Esophagus (tissue), 2 donors: ENCODE measurements at regions not wholly inside any gene's neighbourhood (a gene's known extent, or its start where the extent isn't known, plus 50 kb on each side); places are given as distances from the start of the nearest gene placed in this dataset.

Experiments used
- H3K27ac ChIP-seq, 2 donors: one replicate each; pipeline ENCODE4 v1.5.1; 2013; ENCODE audit warnings: low read depth in 2 of 2, mild to moderate bottlenecking in 2 of 2, inconsistent platforms in 1 of 2, low read length in 1 of 2, moderate library complexity in 1 of 2
- H3K27me3 ChIP-seq, 2 donors: one replicate each; pipeline ENCODE4 v1.6.1; 2013; ENCODE audit warnings: low read length in 2 of 2, control low read depth in 1 of 2, mild to moderate bottlenecking in 1 of 2; ENCODE audit not compliant: insufficient read depth in 2 of 2, control insufficient read depth in 1 of 2
- H3K36me3 ChIP-seq, 2 donors: one replicate each; pipeline ENCODE4 v1.6.1; 2013; ENCODE audit warnings: low read length in 1 of 2; ENCODE audit not compliant: control insufficient read depth in 2 of 2, insufficient read depth in 2 of 2
- H3K4me1 ChIP-seq, 2 donors: one replicate each; pipeline ENCODE4 v1.6.1; 2013; ENCODE audit warnings: low read length in 1 of 2; ENCODE audit not compliant: control insufficient read depth in 2 of 2, insufficient read depth in 2 of 2
- H3K4me3 ChIP-seq, 2 donors: one replicate each; pipeline ENCODE4 v1.5.1; 2013; ENCODE audit warnings: low read length in 2 of 2, mild to moderate bottlenecking in 2 of 2, low read depth in 1 of 2, moderate library complexity in 1 of 2
- H3K9me3 ChIP-seq, 2 donors: one replicate each; pipeline ENCODE4 v1.6.1; 2013; ENCODE audit warnings: mild to moderate bottlenecking in 2 of 2, low read depth in 1 of 2, low read length in 1 of 2, moderate library complexity in 1 of 2; ENCODE audit not compliant: control insufficient read depth in 2 of 2, insufficient read depth in 1 of 2
- WGBS, 2 donors: extraction: QIAGEN DNeasy Blood & Tissue Kit; methylation state at CpG; one replicate each; pipeline ENCODE4 v1.1.7; 2013; 5-methylcytosine and 5-hydroxymethylcytosine counted together
- donor health status: healthy with polysubstance abuse.
- donor health status: Bipolar disorder and iron deficiency.

GRCh38 chr1:222043444-222044292 lies 301.8 kb upstream of the DUSP10 start:
- Histone ChIP-seq H3K4me3 (no peak overlapping the region), H3K27me3 (no peaks in the 10 kb centered on the region), H3K9me3 (no peaks in the 10 kb centered on the region), H3K4me1 (no peaks in the 10 kb centered on the region), H3K27ac (no peak overlapping the region), H3K36me3 (no peaks in the 10 kb centered on the region)
- WGBS, 2 donors, result 56 to 61% methylated on average over 9 of the region's 9 CpGs

GRCh38 chr1:222042120-222042519 lies 300.2 kb upstream of the DUSP10 start:
- Histone ChIP-seq H3K27ac (no peak overlapping the region), H3K36me3 (no peaks in the 10 kb centered on the region), H3K27me3 (no peaks in the 10 kb centered on the region), H3K4me1 (no peaks in the 10 kb centered on the region), H3K9me3 (no peaks in the 10 kb centered on the region), H3K4me3 (no peak overlapping the region)
- WGBS, 2 donors, result 93% methylated on average over 6 of the region's 6 CpGs

GRCh38 chr1:222040955-222041354 lies 299.1 kb upstream of the DUSP10 start:
- no peak overlapping the region for H3K4me3 ChIP-seq
- WGBS, 2 donors, result 89 to 92% methylated on average over 4 of the region's 4 CpGs
- H3K9me3 ChIP-seq, result no peaks in the 10 kb centered on the region
- no peaks in the 10 kb centered on the region for H3K4me1 ChIP-seq
- no peaks in the 10 kb centered on the region for H3K27me3 ChIP-seq
- no peaks in the 10 kb centered on the region for H3K36me3 ChIP-seq
- no peak overlapping the region for H3K27ac ChIP-seq

GRCh38 chr1:222040121-222040805 lies 298.4 kb upstream of the DUSP10 start:
- no peaks in the 10 kb centered on the region for H3K36me3 ChIP-seq
- no peaks in the 10 kb centered on the region for H3K9me3 ChIP-seq
- no peaks in the 10 kb centered on the region for H3K27me3 ChIP-seq
- H3K27ac ChIP-seq, result no peak overlapping the region
- WGBS, 2 donors, result 85 to 89% methylated on average over 11 of the region's 11 CpGs
- H3K4me3 ChIP-seq, result no peak overlapping the region
- H3K4me1 ChIP-seq, result no peaks in the 10 kb centered on the region

- WGBS, 2 donors, result 66 to 73% methylated on average over 3 of the region's 3 CpGs
- H3K9me3 ChIP-seq, result peaks cover 0 to 2% of the 10 kb centered on the region in 2 donors
- no peak overlapping the region for H3K4me3 ChIP-seq
- H3K27ac ChIP-seq, result no peak overlapping the region
- H3K4me1 ChIP-seq, result no peaks in the 10 kb centered on the region
- H3K36me3 ChIP-seq, result no peaks in the 10 kb centered on the region
- no peaks in the 10 kb centered on the region for H3K27me3 ChIP-seq
These were observed 297.1 kb upstream of the DUSP10 start for GRCh38 chr1:222038971-222039370.

- peaks cover 0 to 2% of the 10 kb centered on the region in 2 donors for H3K9me3 ChIP-seq
- no peaks in the 10 kb centered on the region for H3K27me3 ChIP-seq
- no peak overlapping the region for H3K4me3 ChIP-seq
- no peaks in the 10 kb centered on the region for H3K4me1 ChIP-seq
- H3K36me3 ChIP-seq, result no peaks in the 10 kb centered on the region
- H3K27ac ChIP-seq, result no peak overlapping the region
These were observed 295.8 kb upstream of the DUSP10 start for GRCh38 chr1:222037720-222038119.

GRCh38 chr1:222034790-222035189 lies 292.9 kb upstream of the DUSP10 start:
- Histone ChIP-seq H3K4me3 (no peak overlapping the region), H3K4me1 (no peaks in the 10 kb centered on the region), H3K36me3 (no peaks in the 10 kb centered on the region), H3K9me3 (peaks cover 0 to 2% of the 10 kb centered on the region in 2 donors), H3K27ac (no peak overlapping the region), H3K27me3 (no peaks in the 10 kb centered on the region)
- 64 to 70% methylated on average over 4 of the region's 4 CpGs for WGBS, 2 donors

- Histone ChIP-seq H3K36me3 (no peaks in the 10 kb centered on the region), H3K9me3 (peaks cover 0 to 2% of the 10 kb centered on the region in 2 donors), H3K27me3 (no peaks in the 10 kb centered on the region), H3K4me3 (no peak overlapping the region), H3K4me1 (no peaks in the 10 kb centered on the region), H3K27ac (no peak overlapping the region)
- WGBS, 2 donors, result 86 to 89% methylated on average over 3 of the region's 3 CpGs
These were observed 291.6 kb upstream of the DUSP10 start for GRCh38 chr1:222033450-222033849.

- no peak overlapping the region for H3K4me3 ChIP-seq
- H3K4me1 ChIP-seq, result no peaks in the 10 kb centered on the region
- H3K36me3 ChIP-seq, result no peaks in the 10 kb centered on the region
- 45 to 59% methylated on average over 1 of the region's 1 CpG for WGBS, 2 donors
- no peaks in the 10 kb centered on the region for H3K27me3 ChIP-seq
- no peak overlapping the region for H3K27ac ChIP-seq
- H3K9me3 ChIP-seq, result peaks cover 0 to 2% of the 10 kb centered on the region in 2 donors
These were observed 289.4 kb upstream of the DUSP10 start for GRCh38 chr1:222031318-222031717.

- Histone ChIP-seq H3K27me3 (no peaks in the 10 kb centered on the region), H3K9me3 (no peaks in the 10 kb centered on the region), H3K36me3 (no peaks in the 10 kb centered on the region), H3K27ac (no peak overlapping the region), H3K4me3 (no peak overlapping the region), H3K4me1 (no peaks in the 10 kb centered on the region)
- 89 to 91% methylated on average over 2 of the region's 2 CpGs for WGBS, 2 donors
These were observed 286.8 kb upstream of the DUSP10 start for GRCh38 chr1:222028676-222029075.
